GM12891 (cell line): ENCODE measurements at regions not wholly inside any gene's neighbourhood (a gene's known extent, or its start where the extent isn't known, plus 50 kb on each side); places are given as distances from the start of the nearest gene placed in this dataset.

Source experiments
- POLR2A ChIP-seq: IDR thresholded peaks from 2 replicates; pipeline ENCODE4 v1.6.1; 2011; ENCODE audit warnings: low read depth, low read length, control low read depth
- TAF1 ChIP-seq: IDR thresholded peaks from 2 replicates; pipeline ENCODE4 v1.6.1; 2011; ENCODE audit warnings: low read depth, low read length, control low read depth

DNA sequence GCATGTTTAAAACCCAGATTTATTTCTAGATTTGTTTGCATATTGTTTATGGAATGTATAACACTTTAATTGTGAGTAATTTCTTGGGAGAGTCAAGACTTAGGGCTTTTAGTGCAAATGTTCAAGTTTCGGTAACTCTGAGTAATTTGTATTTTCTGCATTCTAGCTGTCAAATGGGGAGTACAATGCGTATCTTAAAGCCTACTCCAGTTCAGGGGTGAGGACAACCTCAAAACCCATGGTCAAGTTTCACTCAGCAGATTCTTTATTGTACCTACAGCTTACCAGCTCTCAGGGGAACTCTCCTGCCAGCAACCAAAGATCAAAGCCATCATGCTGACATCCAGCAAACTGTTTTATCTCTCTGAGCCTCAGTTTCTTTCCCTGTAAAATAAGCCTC lies 458.6 kb upstream of the JARID2 start:
- TF ChIP-seq POLR2A: no peak
- TF ChIP-seq TAF1: no peak
